ENCODE measurements at regions not wholly inside any gene's neighbourhood (a gene's known extent, or its start where the extent isn't known, plus 50 kb on each side); places are given as distances from the start of the nearest gene placed in this dataset.

DNA sequence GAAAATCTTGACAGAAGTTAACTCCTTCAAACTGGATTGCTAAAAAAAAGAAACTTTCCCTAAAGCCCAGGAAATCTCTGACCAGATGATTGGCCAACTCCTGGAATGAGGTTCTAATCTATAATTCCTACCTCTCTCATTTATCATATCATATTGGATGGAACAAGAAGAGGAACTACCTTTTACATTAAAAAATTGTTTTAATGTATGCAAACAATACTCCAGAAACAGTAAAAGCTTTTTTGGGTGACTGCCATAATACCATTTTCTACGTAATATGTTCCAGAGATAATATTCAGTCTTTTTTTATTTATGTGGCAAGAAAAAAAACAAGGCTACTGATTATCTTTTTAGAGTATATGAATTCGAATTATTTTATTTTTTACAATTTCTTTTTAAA, 204.4 kb downstream of the TUSC7 start:
- intact Hi-C loops (cut with DNase I, micrococcal nuclease): no loop called here
- Histone ChIP-seq H3K9me3 (ENCODE audit: control insufficient read depth in 1 of 2, insufficient read depth in 1 of 2, low read length in 2 of 2) (peaks cover 0 to 5% of the 10 kb centered on the region in 2 experiments), H3K36me3 (ENCODE audit: insufficient read depth, low read length) (no peaks in the 10 kb centered on the region), H3K4me3 (ENCODE audit: low read length) (no peak overlapping the region), H3K27me3 (ENCODE audit: control insufficient read depth in 1 of 2, insufficient read depth in 2 of 2, low read length in 2 of 2) (no peaks in the 10 kb centered on the region), H3K4me1 (ENCODE audit: insufficient read depth, low read length) (no peaks in the 10 kb centered on the region), H3K27ac (ENCODE audit: low read depth in 1 of 2, low read length in 2 of 2) (no peak overlapping the region)
- Mint-ChIP-seq H3K9me3 (peaks cover 5% of the 10 kb centered on the region), H3K27ac (no peak overlapping the region), H3K27me3 (no peaks in the 10 kb centered on the region), H3K4me3 (no peak overlapping the region), H3K36me3 (ENCODE audit: low read depth) (no peaks in the 10 kb centered on the region), H3K4me1 (ENCODE audit: low read depth) (no peaks in the 10 kb centered on the region)
- CTCF ChIA-PET: no interaction called here
- POLR2A ChIA-PET: no interaction called here
- no peak for ATAC-seq (ENCODE audit: poor library complexity)
- no peak for DNase-seq
- TF ChIP-seq, protein P1, sequence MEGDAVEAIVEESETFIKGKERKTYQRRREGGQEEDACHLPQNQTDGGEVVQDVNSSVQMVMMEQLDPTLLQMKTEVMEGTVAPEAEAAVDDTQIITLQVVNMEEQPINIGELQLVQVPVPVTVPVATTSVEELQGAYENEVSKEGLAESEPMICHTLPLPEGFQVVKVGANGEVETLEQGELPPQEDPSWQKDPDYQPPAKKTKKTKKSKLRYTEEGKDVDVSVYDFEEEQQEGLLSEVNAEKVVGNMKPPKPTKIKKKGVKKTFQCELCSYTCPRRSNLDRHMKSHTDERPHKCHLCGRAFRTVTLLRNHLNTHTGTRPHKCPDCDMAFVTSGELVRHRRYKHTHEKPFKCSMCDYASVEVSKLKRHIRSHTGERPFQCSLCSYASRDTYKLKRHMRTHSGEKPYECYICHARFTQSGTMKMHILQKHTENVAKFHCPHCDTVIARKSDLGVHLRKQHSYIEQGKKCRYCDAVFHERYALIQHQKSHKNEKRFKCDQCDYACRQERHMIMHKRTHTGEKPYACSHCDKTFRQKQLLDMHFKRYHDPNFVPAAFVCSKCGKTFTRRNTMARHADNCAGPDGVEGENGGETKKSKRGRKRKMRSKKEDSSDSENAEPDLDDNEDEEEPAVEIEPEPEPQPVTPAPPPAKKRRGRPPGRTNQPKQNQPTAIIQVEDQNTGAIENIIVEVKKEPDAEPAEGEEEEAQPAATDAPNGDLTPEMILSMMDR (IDR thresholded peaks at IDR 0.05): no peak

DNA sequence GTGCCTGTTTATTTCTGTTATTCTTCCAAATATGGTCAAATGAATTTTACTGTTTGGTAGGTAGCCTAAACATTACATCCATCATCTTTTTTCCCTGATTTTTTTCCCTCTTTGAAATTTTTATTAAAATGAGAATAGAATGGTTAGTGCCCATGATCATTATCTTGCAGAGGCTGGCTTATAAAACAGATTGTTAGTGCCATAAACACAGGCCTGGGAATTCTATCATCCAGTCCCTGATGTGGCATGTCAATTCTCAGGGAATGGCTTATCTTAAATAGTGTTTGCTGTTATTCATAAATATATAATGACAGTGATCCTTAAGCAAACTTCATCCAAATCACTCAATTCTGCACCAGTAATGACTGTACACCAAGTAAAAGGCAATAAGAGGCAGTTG, 207.3 kb downstream of the TUSC7 start:
- Mint-ChIP-seq H3K9me3 (peaks cover 2% of the 10 kb centered on the region), H3K4me1 (ENCODE audit: low read depth) (no peaks in the 10 kb centered on the region), H3K4me3 (no peak overlapping the region), H3K36me3 (ENCODE audit: low read depth) (no peaks in the 10 kb centered on the region), H3K27me3 (no peaks in the 10 kb centered on the region), H3K27ac (no peak overlapping the region)
- ATAC-seq (ENCODE audit: poor library complexity) (no peak), DNase-seq (no peak)
- H3K9me3 ChIP-seq (ENCODE audit: control insufficient read depth in 1 of 2, insufficient read depth in 1 of 2, low read length in 2 of 2): peaks cover 0 to 5% of the 10 kb centered on the region in 2 experiments
- no peak overlapping the region for H3K4me3 ChIP-seq (ENCODE audit: low read length)
- no peak overlapping the region for H3K27ac ChIP-seq (ENCODE audit: low read depth in 1 of 2, low read length in 2 of 2)
- CTCF ChIA-PET: no interaction called here
- no peaks in the 10 kb centered on the region for H3K36me3 ChIP-seq (ENCODE audit: insufficient read depth, low read length)
- TF ChIP-seq, protein P1 (IDR thresholded peaks at IDR 0.05): no peak
- no peaks in the 10 kb centered on the region for H3K27me3 ChIP-seq (ENCODE audit: control insufficient read depth in 1 of 2, insufficient read depth in 2 of 2, low read length in 2 of 2)
- intact Hi-C loops (cut with DNase I, micrococcal nuclease): no loop called here
- POLR2A ChIA-PET: no interaction called here
- no peaks in the 10 kb centered on the region for H3K4me1 ChIP-seq (ENCODE audit: insufficient read depth, low read length)

DNA sequence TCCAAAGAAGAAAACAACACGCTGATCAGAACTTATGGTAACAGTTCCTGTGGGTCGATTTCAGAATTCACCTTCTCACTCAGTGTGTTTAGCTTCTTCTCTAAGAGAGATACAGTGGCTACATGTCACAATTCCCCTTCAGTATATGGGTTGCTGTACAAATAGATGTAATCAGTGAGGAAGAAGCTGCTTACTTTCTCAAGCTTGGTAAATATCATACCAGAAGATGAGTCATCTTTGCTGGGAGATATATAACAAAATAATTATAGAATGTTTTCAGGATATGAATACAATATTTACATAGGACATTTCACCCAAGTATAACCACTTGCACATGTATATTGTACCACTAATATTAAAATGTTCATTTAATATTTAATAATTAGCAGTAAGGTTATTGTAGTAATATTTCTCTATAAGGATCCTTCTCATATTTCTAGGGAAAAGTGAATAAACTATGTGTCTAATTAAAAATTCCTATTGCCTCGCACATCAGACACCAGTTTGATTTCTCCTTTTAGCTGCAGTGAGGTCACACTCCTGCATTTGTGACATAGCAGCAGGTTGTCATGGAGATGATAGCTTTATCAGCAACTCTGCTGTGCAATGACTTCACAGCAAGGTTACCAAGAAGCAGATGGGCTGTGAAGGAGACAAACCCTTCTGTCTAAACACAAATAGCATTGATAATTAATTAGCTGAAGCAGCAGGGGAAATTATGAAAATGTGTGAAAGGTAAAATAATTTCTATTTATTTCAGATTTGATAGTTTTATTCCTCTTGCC, 211.4 kb downstream of the TUSC7 start:
- Histone ChIP-seq H3K4me3 (ENCODE audit: low read length) (no peak overlapping the region), H3K9me3 (ENCODE audit: control insufficient read depth in 1 of 2, insufficient read depth in 1 of 2, low read length in 2 of 2) (peaks cover 2 to 4% of the 10 kb centered on the region in 2 experiments), H3K36me3 (ENCODE audit: insufficient read depth, low read length) (no peaks in the 10 kb centered on the region), H3K27me3 (ENCODE audit: control insufficient read depth in 1 of 2, insufficient read depth in 2 of 2, low read length in 2 of 2) (no peaks in the 10 kb centered on the region), H3K4me1 (ENCODE audit: insufficient read depth, low read length) (no peaks in the 10 kb centered on the region), H3K27ac (ENCODE audit: low read depth in 1 of 2, low read length in 2 of 2) (no peak overlapping the region)
- intact Hi-C loops (cut with DNase I, micrococcal nuclease): no loop called here
- TF ChIP-seq, protein P1 (IDR thresholded peaks at IDR 0.05): no peak
- H3K4me3 Mint-ChIP-seq: no peak overlapping the region
- CTCF ChIA-PET: no interaction called here
- POLR2A ChIA-PET: no interaction called here
- H3K9me3 Mint-ChIP-seq: peaks cover 10% of the 10 kb centered on the region
- ATAC-seq (ENCODE audit: poor library complexity) (no peak), DNase-seq (no peak)
- H3K36me3 Mint-ChIP-seq (ENCODE audit: low read depth): no peaks in the 10 kb centered on the region
- no peaks in the 10 kb centered on the region for H3K4me1 Mint-ChIP-seq (ENCODE audit: low read depth)
- H3K27me3 Mint-ChIP-seq: no peaks in the 10 kb centered on the region
- no peak overlapping the region for H3K27ac Mint-ChIP-seq

Measured in CD4-positive, alpha-beta T cell (primary cell).